T-helper 1 cell treated with Interleukin-12 subunit alpha and Interleukin-12 subunit beta and Interleukin-4 antibody, amounts not matched to agents 30 μg/mL and 1 μg/mL, for 36 hours (primary cell): ENCODE measurements at regions not wholly inside any gene's neighbourhood (a gene's known extent, or its start where the extent isn't known, plus 50 kb on each side); places are given as distances from the start of the nearest gene placed in this dataset.

ENCODE experiments used
- H3K27ac Mint-ChIP-seq: one replicate; pipeline ENCODE4 v1.8.0; 2021; ENCODE audit warnings: mild to moderate bottlenecking, mixed read lengths
- H3K27me3 Mint-ChIP-seq: one replicate; pipeline ENCODE4 v1.8.0; 2021; ENCODE audit warnings: low read depth, mixed read lengths
- H3K36me3 Mint-ChIP-seq: one replicate; pipeline ENCODE4 v1.8.0; 2021; ENCODE audit warnings: low read depth, mixed read lengths
- H3K4me1 Mint-ChIP-seq: one replicate; pipeline ENCODE4 v1.8.0; 2021; ENCODE audit warnings: low read depth, mixed read lengths
- H3K4me3 Mint-ChIP-seq: one replicate; pipeline ENCODE4 v1.8.0; 2021; ENCODE audit warnings: mild to moderate bottlenecking, moderate library complexity, mixed read lengths
- H3K9me3 Mint-ChIP-seq: one replicate; pipeline ENCODE4 v1.8.0; 2021; ENCODE audit warnings: mixed read lengths

DNA sequence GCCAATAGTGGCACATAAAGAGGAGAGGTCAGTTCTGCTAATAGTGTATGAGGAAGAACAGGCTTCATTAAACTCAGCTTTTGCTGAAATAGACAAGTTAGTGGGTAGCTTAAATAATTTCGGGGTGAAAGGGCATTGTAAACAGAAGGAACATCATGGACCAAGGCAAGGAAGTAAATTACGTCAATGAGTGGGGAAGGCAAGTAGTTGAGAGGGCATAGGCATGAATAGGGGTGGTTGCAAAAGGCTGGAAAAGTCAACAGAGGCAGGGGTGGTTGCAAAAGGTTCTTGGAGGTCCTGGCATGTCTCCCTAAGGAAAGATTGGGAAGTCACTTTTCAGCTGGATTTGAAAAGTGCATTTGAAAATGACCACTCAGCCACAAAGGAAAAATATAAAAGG lies 383.3 kb upstream of the RPS23 start:
- H3K36me3 Mint-ChIP-seq: no peaks in the 10 kb centered on the region
- H3K4me3 Mint-ChIP-seq: no peak overlapping the region
- H3K27ac Mint-ChIP-seq: no peak overlapping the region
- peaks cover 5% of the 10 kb centered on the region for H3K27me3 Mint-ChIP-seq
- peaks cover 4% of the 10 kb centered on the region for H3K4me1 Mint-ChIP-seq
- H3K9me3 Mint-ChIP-seq: no peaks in the 10 kb centered on the region

DNA sequence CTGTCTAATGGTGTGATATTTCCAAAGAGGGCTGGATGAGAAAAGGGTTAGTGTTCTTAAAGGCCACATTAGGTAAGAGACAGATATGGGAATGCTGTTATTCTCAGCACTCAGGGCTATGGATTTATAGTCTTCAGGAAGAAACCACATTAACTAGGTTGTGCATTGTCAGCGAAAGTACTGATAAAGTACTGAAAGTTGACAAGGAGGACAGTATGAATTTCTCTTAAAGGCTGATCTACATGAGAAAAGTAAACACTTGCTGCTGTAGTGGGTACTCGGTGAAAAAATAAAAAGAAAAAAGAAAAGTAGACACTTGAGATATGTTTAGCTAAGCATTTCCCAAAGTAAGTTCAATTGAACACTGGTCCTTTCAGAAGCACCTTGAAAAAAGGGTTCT lies 381.0 kb upstream of the RPS23 start:
- H3K9me3 Mint-ChIP-seq: no peaks in the 10 kb centered on the region
- peaks cover 5% of the 10 kb centered on the region for H3K27me3 Mint-ChIP-seq
- no peaks in the 10 kb centered on the region for H3K36me3 Mint-ChIP-seq
- H3K4me1 Mint-ChIP-seq: no peaks in the 10 kb centered on the region
- no peak overlapping the region for H3K4me3 Mint-ChIP-seq
- no peak overlapping the region for H3K27ac Mint-ChIP-seq

DNA sequence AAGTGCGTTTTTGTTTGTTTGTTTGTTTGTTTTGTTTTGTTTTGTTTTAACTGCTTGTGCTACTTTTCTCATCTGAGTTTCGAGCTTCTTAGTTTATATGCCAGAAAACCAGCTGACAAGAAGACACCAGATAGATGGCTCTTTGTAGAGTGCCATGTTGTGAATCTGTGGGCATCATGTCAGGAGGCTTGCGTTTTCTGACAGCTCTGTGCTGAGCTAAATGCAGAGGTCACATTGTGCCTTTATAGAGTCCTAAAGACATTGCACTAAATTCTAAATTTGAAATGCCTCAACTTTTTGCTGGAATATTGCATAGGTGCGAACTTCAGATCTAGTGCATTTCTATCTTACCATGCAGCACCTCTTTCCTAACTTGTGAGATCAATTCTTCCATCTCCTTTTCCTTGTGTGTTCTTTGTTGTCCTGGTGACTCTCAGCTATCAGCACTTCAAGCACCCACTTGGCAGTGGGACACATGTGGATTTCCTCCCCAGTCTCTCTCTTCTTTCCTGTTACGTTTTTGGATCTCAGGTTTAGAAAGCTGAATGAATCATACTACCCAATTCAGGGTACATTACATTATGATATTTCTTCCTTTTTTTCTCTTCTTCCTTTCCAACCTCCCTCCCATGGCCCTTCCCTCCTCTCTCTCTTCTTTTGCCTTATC lies 379.0 kb upstream of the RPS23 start:
- Mint-ChIP-seq H3K4me3 (no peak overlapping the region), H3K4me1 (no peaks in the 10 kb centered on the region), H3K36me3 (no peaks in the 10 kb centered on the region), H3K27me3 (peaks cover 5% of the 10 kb centered on the region), H3K27ac (no peak overlapping the region), H3K9me3 (no peaks in the 10 kb centered on the region)

DNA sequence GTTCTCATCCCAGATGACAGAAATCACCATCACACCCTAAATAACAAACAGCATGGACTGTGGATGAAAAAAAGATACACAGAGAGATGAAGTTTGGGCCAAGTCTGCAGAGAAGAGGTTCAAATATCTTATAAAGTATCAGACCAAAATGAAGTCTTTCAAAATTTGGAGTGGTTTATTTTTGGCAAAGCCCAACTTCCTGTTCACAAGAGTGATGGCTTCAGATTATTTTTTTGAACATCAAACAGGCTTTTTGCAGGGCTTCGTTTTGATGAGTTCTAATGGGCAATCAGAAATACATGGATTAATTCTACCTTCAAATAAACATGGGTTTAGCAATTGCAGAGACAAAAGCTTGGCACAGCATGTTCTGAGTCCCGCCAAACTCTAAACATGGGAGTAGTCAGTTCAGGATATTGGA lies 378.2 kb upstream of the RPS23 start:
- Mint-ChIP-seq H3K9me3 (no peaks in the 10 kb centered on the region), H3K27me3 (peaks cover 5% of the 10 kb centered on the region)

DNA sequence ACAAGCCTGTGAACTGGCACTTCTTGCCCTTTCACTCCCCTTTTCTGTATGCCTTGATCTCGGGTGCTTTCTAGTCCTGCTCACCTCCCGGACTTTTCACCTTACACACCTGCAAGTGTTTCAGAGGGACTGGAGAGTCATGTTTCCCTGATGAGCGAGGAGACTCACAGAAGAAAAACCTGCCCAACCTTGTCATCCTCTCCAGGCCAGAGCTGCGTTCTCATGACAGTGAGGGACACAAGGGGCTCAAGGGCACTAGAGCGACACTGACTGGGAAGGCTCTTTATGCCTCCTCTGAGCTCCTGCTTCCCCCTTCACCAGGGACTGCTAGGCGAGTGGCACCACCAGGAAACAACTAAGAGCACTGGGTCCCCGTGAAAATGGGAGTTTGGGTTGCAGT lies 376.9 kb upstream of the RPS23 start:
- H3K4me3 Mint-ChIP-seq: no peak overlapping the region
- H3K36me3 Mint-ChIP-seq: no peaks in the 10 kb centered on the region
- peaks cover 11% of the 10 kb centered on the region for H3K27me3 Mint-ChIP-seq
- H3K4me1 Mint-ChIP-seq: no peaks in the 10 kb centered on the region
- no peaks in the 10 kb centered on the region for H3K9me3 Mint-ChIP-seq
- H3K27ac Mint-ChIP-seq: no peak overlapping the region

More for the DNA sequence above, 378.2 kb upstream of the RPS23 start:
- H3K4me1 Mint-ChIP-seq: no peaks in the 10 kb centered on the region
- H3K36me3 Mint-ChIP-seq: no peaks in the 10 kb centered on the region
- H3K27ac Mint-ChIP-seq: no peak overlapping the region
- H3K4me3 Mint-ChIP-seq: no peak overlapping the region

DNA sequence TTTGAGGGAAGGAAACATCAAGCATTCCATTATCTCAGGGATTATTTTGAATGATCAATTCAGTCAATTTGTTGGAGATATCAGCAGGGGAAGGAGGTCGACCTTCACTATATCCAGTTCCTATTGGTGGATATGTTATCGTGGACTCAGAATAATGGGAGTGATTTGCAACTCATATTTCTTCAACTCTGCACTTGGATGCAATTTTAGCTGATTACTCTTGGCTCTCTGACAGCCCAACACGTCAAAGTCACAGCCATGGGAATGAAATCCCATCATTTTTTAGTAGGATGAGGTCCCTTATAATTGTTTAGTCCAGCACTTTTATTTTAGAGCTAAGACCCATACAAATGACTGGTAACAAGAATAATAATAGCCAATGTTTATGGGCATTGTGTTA lies 371.8 kb upstream of the RPS23 start:
- Mint-ChIP-seq H3K9me3 (no peaks in the 10 kb centered on the region), H3K27ac (no peak overlapping the region), H3K4me1 (no peaks in the 10 kb centered on the region), H3K27me3 (peaks cover 22% of the 10 kb centered on the region), H3K4me3 (no peak overlapping the region), H3K36me3 (no peaks in the 10 kb centered on the region)

DNA sequence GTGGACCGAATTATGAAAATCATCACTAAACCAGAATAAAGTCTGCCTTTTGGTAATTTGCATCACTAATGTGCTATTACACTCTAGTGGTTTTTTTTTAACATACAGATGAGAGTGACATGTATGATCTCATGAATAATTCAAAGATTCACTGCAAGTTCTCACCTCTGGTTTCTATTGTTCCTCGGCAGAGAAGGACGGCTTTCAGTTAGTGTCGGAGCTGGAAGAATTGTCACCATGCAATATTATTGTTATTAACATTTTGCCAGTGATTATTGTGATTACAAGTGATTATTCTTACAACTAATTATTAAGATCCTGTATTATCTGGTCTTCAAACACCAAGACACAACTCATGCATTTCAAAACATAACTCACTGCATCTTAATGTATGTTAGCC lies 366.6 kb upstream of the RPS23 start:
- H3K27ac Mint-ChIP-seq: no peak overlapping the region
- H3K9me3 Mint-ChIP-seq: no peaks in the 10 kb centered on the region
- no peaks in the 10 kb centered on the region for H3K36me3 Mint-ChIP-seq
- H3K4me3 Mint-ChIP-seq: no peak overlapping the region
- H3K4me1 Mint-ChIP-seq: peaks cover 8% of the 10 kb centered on the region
- peaks cover 16% of the 10 kb centered on the region for H3K27me3 Mint-ChIP-seq

DNA sequence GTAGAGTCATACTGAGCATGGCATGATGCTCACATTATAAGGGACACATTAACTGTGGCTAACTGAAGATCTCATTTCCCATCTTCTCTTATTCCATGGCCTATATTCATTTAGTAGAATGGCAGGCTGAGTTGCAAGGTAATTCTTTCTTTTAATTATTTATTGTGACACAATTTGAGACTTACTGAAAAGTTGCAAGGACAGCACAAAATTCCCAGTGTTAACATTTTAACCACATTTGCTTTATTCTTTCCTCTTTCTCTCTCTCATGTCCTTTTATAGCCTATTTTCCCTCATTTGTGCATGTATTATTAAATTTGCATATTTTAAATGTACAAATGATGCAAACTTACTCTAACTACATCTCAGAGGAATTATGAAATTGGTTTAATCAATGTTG lies 366.1 kb upstream of the RPS23 start:
- no peaks in the 10 kb centered on the region for H3K9me3 Mint-ChIP-seq
- no peaks in the 10 kb centered on the region for H3K36me3 Mint-ChIP-seq
- no peak overlapping the region for H3K27ac Mint-ChIP-seq
- peaks cover 13% of the 10 kb centered on the region for H3K4me1 Mint-ChIP-seq
- no peak overlapping the region for H3K4me3 Mint-ChIP-seq
- H3K27me3 Mint-ChIP-seq: peaks cover 13% of the 10 kb centered on the region

DNA sequence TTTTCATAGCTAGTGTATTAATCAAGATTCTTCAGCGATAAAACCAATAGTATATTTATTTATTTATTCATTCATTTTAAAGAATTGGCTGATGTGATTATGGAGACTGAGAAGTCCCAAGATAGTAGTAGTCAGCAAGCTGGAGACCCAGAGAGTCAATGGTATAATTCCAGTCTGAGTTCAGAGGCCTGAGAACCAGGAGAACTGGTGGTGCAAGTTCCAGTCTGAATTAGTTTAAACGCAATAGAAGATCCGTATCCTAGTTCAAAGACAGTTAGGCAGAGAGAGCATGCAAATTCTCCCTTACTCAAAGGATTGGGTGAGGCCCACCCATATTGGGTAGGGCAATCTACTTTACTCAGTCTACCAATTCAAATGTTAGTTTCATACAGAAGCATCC lies 364.2 kb upstream of the RPS23 start:
- Mint-ChIP-seq H3K36me3 (no peaks in the 10 kb centered on the region), H3K4me3 (no peak overlapping the region), H3K27ac (no peak overlapping the region), H3K27me3 (peaks cover 11% of the 10 kb centered on the region), H3K4me1 (peaks cover 13% of the 10 kb centered on the region), H3K9me3 (no peaks in the 10 kb centered on the region)

DNA sequence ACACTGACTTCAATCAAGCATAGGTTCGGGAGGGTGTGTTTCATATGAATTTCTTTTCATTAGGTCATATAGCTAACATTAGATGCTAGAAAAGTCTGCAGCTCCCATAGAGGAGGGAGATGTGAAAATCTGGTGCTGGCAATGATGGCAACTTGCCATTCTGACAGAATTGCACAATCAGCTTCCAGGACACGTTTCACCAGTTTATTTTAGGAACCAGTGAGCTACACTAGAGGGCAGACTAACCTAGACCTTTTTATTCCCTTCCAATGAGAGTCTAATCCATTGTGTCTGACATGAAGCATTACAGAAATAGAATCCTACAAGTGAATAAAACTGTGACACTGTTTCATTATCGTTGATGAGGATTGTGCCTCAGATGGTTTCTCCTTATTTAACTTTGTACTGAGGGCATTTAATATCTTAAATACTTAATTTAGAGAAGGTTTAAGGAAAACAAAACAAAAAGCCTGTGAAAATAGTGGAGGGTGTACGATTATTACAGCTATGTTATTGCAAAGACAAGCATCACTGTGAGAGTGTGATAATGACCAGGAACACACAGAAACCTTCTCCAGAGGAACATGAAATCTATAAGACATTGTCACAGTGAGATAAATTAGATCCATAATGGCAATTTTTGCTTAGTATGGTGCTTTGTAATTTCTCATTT lies 363.3 kb upstream of the RPS23 start:
- Mint-ChIP-seq H3K4me1 (peaks cover 13% of the 10 kb centered on the region), H3K9me3 (no peaks in the 10 kb centered on the region), H3K27ac (no peak overlapping the region), H3K27me3 (peaks cover 7% of the 10 kb centered on the region), H3K4me3 (no peak overlapping the region), H3K36me3 (peaks cover 2% of the 10 kb centered on the region)

DNA sequence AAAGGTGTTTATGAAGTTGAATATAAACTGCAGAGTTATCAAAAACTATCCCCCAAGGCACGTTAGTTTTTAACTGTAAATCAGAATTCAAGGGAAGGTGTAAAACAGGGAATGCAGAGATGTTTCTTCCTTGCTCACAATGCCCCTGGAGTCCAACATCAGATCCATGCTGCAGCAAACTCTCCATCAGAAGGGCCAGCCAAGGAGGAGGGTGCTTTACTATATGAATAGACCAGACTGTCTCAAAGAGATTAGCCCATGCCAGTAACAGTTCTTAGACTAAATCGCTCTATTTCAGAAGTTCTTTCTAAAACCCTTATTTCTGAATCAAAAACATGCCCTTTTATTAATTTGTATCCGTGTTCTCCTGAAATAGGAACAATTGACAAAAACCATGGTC lies 362.8 kb upstream of the RPS23 start:
- Mint-ChIP-seq H3K9me3 (no peaks in the 10 kb centered on the region), H3K27me3 (peaks cover 7% of the 10 kb centered on the region), H3K27ac (no peak overlapping the region), H3K4me1 (peaks cover 13% of the 10 kb centered on the region), H3K4me3 (no peak overlapping the region), H3K36me3 (peaks cover 2% of the 10 kb centered on the region)

DNA sequence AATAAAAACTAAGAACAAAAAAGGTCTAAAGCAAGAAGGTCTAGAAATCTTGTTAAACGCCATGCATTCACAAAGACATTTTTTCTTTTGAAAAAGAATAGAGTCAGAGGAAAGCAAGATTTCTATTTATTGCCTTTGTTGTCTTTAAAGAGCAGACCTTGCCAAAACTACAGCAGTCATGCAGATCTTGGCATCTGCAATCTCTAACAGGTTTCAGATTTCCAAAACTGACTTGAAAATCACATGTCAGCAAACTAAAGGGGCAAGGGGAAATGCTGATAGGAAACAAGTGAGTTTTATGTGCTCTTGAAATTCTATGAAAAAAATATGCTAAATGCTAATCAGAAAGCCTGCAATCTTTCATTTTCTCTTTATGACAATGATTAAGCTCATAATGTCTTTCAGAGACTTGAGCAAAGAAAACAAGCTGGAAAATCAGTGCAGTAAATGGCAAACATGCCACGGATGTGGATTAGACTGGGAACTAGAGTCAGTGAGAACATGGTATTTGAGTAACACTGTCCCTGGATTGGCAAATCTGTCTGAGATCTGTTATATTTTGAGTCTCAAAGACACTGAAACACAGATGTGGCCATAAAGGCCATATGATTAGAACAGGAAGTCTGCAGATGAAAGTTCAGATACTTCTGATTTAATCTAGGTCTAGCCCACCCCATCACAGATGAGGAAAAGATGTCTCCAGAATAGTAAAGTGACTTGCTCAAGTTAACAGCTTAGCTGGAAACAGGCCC lies 361.4 kb upstream of the RPS23 start:
- Mint-ChIP-seq H3K9me3 (no peaks in the 10 kb centered on the region), H3K27ac (no peak overlapping the region), H3K27me3 (no peaks in the 10 kb centered on the region), H3K36me3 (peaks cover 2% of the 10 kb centered on the region), H3K4me3 (no peak overlapping the region), H3K4me1 (peaks cover 16% of the 10 kb centered on the region)

DNA sequence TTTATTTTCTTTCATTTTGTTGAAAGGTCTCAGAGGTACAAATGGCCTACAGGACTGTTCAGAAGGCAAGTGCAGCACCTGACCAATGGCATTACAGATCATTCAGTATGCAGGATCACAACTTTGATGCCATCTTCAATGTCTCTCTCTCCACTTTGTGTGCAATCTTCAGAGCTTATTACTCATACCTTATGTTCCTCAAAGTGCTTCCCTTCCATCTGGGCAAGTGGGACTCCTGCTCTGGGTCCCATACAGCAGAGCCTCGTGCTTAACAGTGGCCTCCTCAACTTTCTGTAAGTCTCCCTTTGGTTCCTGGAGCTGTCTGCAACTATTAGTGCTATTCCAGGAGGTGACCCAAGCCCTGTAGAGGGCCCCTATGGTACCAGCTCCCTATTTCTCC lies 358.4 kb upstream of the RPS23 start:
- Mint-ChIP-seq H3K36me3 (peaks cover 2% of the 10 kb centered on the region), H3K27ac (no peak overlapping the region), H3K9me3 (peaks cover 3% of the 10 kb centered on the region), H3K4me3 (no peak overlapping the region), H3K4me1 (peaks cover 16% of the 10 kb centered on the region), H3K27me3 (no peaks in the 10 kb centered on the region)

DNA sequence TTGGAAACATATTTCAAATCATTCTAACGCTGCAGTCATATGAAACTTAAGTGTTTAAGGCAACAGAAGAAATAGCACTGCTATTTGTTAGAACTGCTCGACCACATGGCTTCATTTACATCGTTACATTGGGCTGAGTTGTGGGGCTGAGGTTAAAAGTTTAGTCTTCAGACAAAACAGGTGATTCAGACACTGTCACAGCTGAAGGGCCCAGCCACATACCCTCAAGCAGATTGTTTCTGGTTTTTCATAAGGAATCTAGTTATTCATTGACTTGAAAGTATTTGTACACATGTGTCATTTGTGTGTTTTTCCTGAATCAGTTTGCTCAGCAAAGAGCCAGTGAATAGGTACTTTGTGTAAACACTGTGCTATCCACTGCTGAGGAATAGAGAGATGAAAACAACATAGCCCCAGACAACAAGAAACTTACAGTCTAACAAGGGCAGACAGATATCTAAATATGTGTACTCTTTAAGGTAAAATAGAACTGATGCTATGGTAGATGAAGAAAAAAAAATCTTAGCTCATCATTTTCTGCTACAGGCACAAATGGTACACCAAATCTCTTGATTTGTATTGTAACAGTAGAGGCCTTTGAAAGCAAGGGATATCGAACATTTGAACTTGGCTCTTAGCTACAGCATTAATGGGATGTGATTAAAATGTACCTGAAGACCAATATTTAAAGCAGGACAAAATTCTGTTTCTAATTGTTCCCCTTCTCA lies 357.6 kb upstream of the RPS23 start:
- Mint-ChIP-seq H3K4me3 (no peak overlapping the region), H3K27me3 (no peaks in the 10 kb centered on the region), H3K27ac (no peak overlapping the region), H3K4me1 (peaks cover 8% of the 10 kb centered on the region), H3K9me3 (peaks cover 3% of the 10 kb centered on the region), H3K36me3 (peaks cover 2% of the 10 kb centered on the region)
